ACC112 (cell line): ENCODE measurements at regions not wholly inside any gene's neighbourhood (a gene's known extent, or its start where the extent isn't known, plus 50 kb on each side); places are given as distances from the start of the nearest gene placed in this dataset.

Experiments used
- H2AFZ ChIP-seq: fragments of 200-600 bp; sonication (generic); one replicate; pipeline ENCODE4 v1.6.0; 2017; ENCODE audit warnings: antibody characterized with exemption, low read length; ENCODE audit not compliant: unreplicated experiment
- H3K27ac ChIP-seq: fragments of 200-600 bp; sonication (generic); 2 replicates; pipeline ENCODE4 v1.5.1; 2014; ENCODE audit warnings: low read depth, mild to moderate bottlenecking, antibody characterized with exemption, low read length, moderate library complexity
- H3K27me3 ChIP-seq: fragments of 200-600 bp; sonication (generic); 2 replicates; pipeline ENCODE4 v1.6.1; 2014; ENCODE audit warnings: mild to moderate bottlenecking, antibody characterized with exemption, low read length, moderate library complexity, mixed read lengths; ENCODE audit not compliant: insufficient read depth
- H3K36me3 ChIP-seq: fragments of 200-600 bp; sonication (generic); 2 replicates; pipeline ENCODE4 v1.6.1; 2016; ENCODE audit warnings: mild to moderate bottlenecking, antibody characterized with exemption, low read length, moderate library complexity, mixed read lengths; ENCODE audit not compliant: insufficient read depth
- H3K4me1 ChIP-seq: fragments of 200-600 bp; sonication (generic); one replicate; pipeline ENCODE4 v1.6.1; 2016; ENCODE audit warnings: low read length, mixed read lengths; ENCODE audit not compliant: insufficient read depth, unreplicated experiment, control insufficient read depth
- H3K4me3 ChIP-seq: fragments of 200-600 bp; sonication (generic); 2 replicates; pipeline ENCODE4 v1.5.1; 2014; ENCODE audit warnings: mild to moderate bottlenecking, low read depth, low read length
- H3K79me2 ChIP-seq: fragments of 200-600 bp; sonication (generic); one replicate; pipeline ENCODE4 v1.6.0; 2016; ENCODE audit warnings: low read length; ENCODE audit not compliant: control insufficient read depth, unreplicated experiment, insufficient read depth

- no peak overlapping the region for H2AFZ ChIP-seq
Measured at GRCh38 chr2:106596844-106597243, 109.7 kb downstream of the CD8B2 start.

GRCh38 chr2:106599540-106599939 lies 112.4 kb downstream of the CD8B2 start:
- Histone ChIP-seq H3K4me1 (no peaks in the 10 kb centered on the region), H3K4me3 (no peak overlapping the region), H3K79me2 (no peaks in the 10 kb centered on the region), H3K27me3 (no peaks in the 10 kb centered on the region), H3K27ac (no peak overlapping the region), H3K36me3 (no peaks in the 10 kb centered on the region), H2AFZ (no peak overlapping the region)

More at GRCh38 chr2:106596844-106597243, 109.7 kb downstream of the CD8B2 start:
- Histone ChIP-seq H3K79me2 (no peaks in the 10 kb centered on the region), H3K36me3 (no peaks in the 10 kb centered on the region), H3K4me1 (no peaks in the 10 kb centered on the region), H3K4me3 (no peak overlapping the region), H3K27me3 (no peaks in the 10 kb centered on the region), H3K27ac (no peak overlapping the region)

GRCh38 chr2:106602042-106602441 lies 114.9 kb downstream of the CD8B2 start:
- Histone ChIP-seq H3K27me3 (no peaks in the 10 kb centered on the region), H3K4me1 (no peaks in the 10 kb centered on the region), H3K36me3 (no peaks in the 10 kb centered on the region), H3K4me3 (no peak overlapping the region), H2AFZ (no peak overlapping the region), H3K27ac (no peak overlapping the region), H3K79me2 (no peaks in the 10 kb centered on the region)

GRCh38 chr2:106606652-106607051 lies 119.5 kb downstream of the CD8B2 start:
- Histone ChIP-seq H2AFZ (no peak overlapping the region), H3K4me3 (no peak overlapping the region), H3K4me1 (no peaks in the 10 kb centered on the region), H3K36me3 (no peaks in the 10 kb centered on the region), H3K79me2 (no peaks in the 10 kb centered on the region), H3K27ac (no peak overlapping the region), H3K27me3 (no peaks in the 10 kb centered on the region)

GRCh38 chr2:106607371-106607770 lies 120.2 kb downstream of the CD8B2 start:
- Histone ChIP-seq H3K27me3 (no peaks in the 10 kb centered on the region), H3K27ac (no peak overlapping the region), H2AFZ (no peak overlapping the region), H3K36me3 (no peaks in the 10 kb centered on the region), H3K79me2 (no peaks in the 10 kb centered on the region), H3K4me1 (no peaks in the 10 kb centered on the region), H3K4me3 (no peak overlapping the region)

GRCh38 chr2:106609780-106610179 lies 122.6 kb downstream of the CD8B2 start:
- Histone ChIP-seq H3K79me2 (no peaks in the 10 kb centered on the region), H3K36me3 (no peaks in the 10 kb centered on the region), H3K27ac (no peak overlapping the region), H3K4me1 (no peaks in the 10 kb centered on the region), H3K27me3 (no peaks in the 10 kb centered on the region), H3K4me3 (no peak overlapping the region), H2AFZ (no peak overlapping the region)

- no peak overlapping the region for H2AFZ ChIP-seq
- no peak overlapping the region for H3K27ac ChIP-seq
- no peaks in the 10 kb centered on the region for H3K4me1 ChIP-seq
- no peak overlapping the region for H3K4me3 ChIP-seq
- H3K27me3 ChIP-seq = no peaks in the 10 kb centered on the region
- no peaks in the 10 kb centered on the region for H3K36me3 ChIP-seq
- H3K79me2 ChIP-seq = no peaks in the 10 kb centered on the region
Measured at GRCh38 chr2:106614511-106615291, 127.5 kb downstream of the CD8B2 start.

- Histone ChIP-seq H3K4me1 (no peaks in the 10 kb centered on the region), H3K79me2 (no peaks in the 10 kb centered on the region), H3K27ac (no peak overlapping the region), H2AFZ (no peak overlapping the region), H3K4me3 (no peak overlapping the region), H3K27me3 (no peaks in the 10 kb centered on the region), H3K36me3 (no peaks in the 10 kb centered on the region)
Measured at GRCh38 chr2:106618614-106619013, 131.4 kb downstream of the CD8B2 start.

- Histone ChIP-seq H3K27me3 (no peaks in the 10 kb centered on the region), H3K4me1 (no peaks in the 10 kb centered on the region), H3K36me3 (no peaks in the 10 kb centered on the region), H3K79me2 (no peaks in the 10 kb centered on the region), H3K27ac (no peak overlapping the region), H2AFZ (no peak overlapping the region), H3K4me3 (no peak overlapping the region)
Measured at GRCh38 chr2:106623456-106623855, 136.3 kb downstream of the CD8B2 start.

GRCh38 chr2:106624787-106625380 lies 137.7 kb downstream of the CD8B2 start:
- Histone ChIP-seq H3K79me2 (no peaks in the 10 kb centered on the region), H3K4me1 (no peaks in the 10 kb centered on the region), H3K4me3 (no peak overlapping the region), H3K27me3 (no peaks in the 10 kb centered on the region), H2AFZ (no peak overlapping the region), H3K36me3 (no peaks in the 10 kb centered on the region), H3K27ac (no peak overlapping the region)

- Histone ChIP-seq H3K79me2 (no peaks in the 10 kb centered on the region), H3K27me3 (no peaks in the 10 kb centered on the region), H3K36me3 (no peaks in the 10 kb centered on the region), H3K4me3 (no peak overlapping the region), H3K4me1 (no peaks in the 10 kb centered on the region), H3K27ac (no peak overlapping the region), H2AFZ (no peak overlapping the region)
Measured at GRCh38 chr2:106628377-106628776, 141.2 kb downstream of the CD8B2 start.
